CD14-positive monocyte (primary cell): ENCODE measurements at regions not wholly inside any gene's neighbourhood (a gene's known extent, or its start where the extent isn't known, plus 50 kb on each side); places are given as distances from the start of the nearest gene placed in this dataset.

ENCODE experiments used
- DNase-seq, 3 donors: peaks; one replicate each; pipeline ENCODE4 v3.0.0-alpha.2; 2011 to 2022
- H2AFZ ChIP-seq: 2 replicates; pipeline ENCODE4 v1.6.0; 2012; ENCODE audit warnings: mild to moderate bottlenecking, low read depth, low read length, inconsistent platforms; ENCODE audit not compliant: insufficient read depth, poor library complexity, severe bottlenecking
- H3K27ac ChIP-seq, 2 donors: 1 replicate in 1 of 2; 2 replicates in 1 of 2; pipeline ENCODE4 v1.5.1; 2012 to 2013; ENCODE audit warnings: low read length in 2 of 2, control low read depth in 1 of 2, inconsistent platforms in 1 of 2, low read depth in 1 of 2, mild to moderate bottlenecking in 1 of 2
- H3K27me3 ChIP-seq, 2 donors: one replicate each; pipeline versions ENCODE4 v1.6.0 to v1.6.1; 2011 to 2013; ENCODE audit warnings: low read length in 2 of 2; ENCODE audit not compliant: control insufficient read depth in 2 of 2, insufficient read depth in 2 of 2
- H3K36me3 ChIP-seq, 2 donors: replicated peaks in 1 of 2; 1 replicate in 1 of 2; 2 replicates in 1 of 2; pipeline versions ENCODE4 v1.5.1 to v1.6.1; 2012 to 2013; ENCODE audit warnings: low read length in 2 of 2, control low read depth in 1 of 2, inconsistent platforms in 1 of 2, mild to moderate bottlenecking in 1 of 2; ENCODE audit not compliant: insufficient read depth in 2 of 2, control insufficient read depth in 1 of 2
- H3K4me1 ChIP-seq, 2 donors: 1 replicate in 1 of 2; 2 replicates in 1 of 2; pipeline versions ENCODE4 v1.5.1 to v1.6.1; 2012 to 2013; ENCODE audit warnings: low read length in 2 of 2, control low read depth in 1 of 2, inconsistent platforms in 1 of 2, mild to moderate bottlenecking in 1 of 2, moderate library complexity in 1 of 2; ENCODE audit not compliant: insufficient read depth in 2 of 2, control insufficient read depth in 1 of 2
- H3K4me2 ChIP-seq: replicated peaks from 2 replicates; pipeline ENCODE3; 2012; ENCODE audit warnings: low read length, moderate library complexity, mild to moderate bottlenecking; ENCODE audit not compliant: poor library complexity, severe bottlenecking; ENCODE audit errors: extremely low read depth
- H3K4me3 ChIP-seq, 3 experiments: fragments of 200-600 bp in 1 of 3; sonication (generic) in 1 of 3; replicated peaks in 1 of 3; 1 replicate in 2 of 3; 2 replicates in 1 of 3; pipeline ENCODE4 v1.5.1; 2011 to 2013; ENCODE audit warnings: low read length in 3 of 3, mild to moderate bottlenecking in 3 of 3, control low read depth in 2 of 3, low read depth in 2 of 3, inconsistent platforms in 1 of 3, moderate library complexity in 1 of 3
- H3K79me2 ChIP-seq: 2 replicates; pipeline ENCODE4 v1.6.0; 2012; ENCODE audit warnings: mild to moderate bottlenecking, control low read depth, inconsistent platforms, low read length, moderate library complexity; ENCODE audit not compliant: insufficient read depth
- H3K9ac ChIP-seq: 2 replicates; pipeline ENCODE4 v1.6.0; 2017; ENCODE audit warnings: low read length, mild to moderate bottlenecking; ENCODE audit not compliant: insufficient read depth, poor library complexity, severe bottlenecking
- H3K9me3 ChIP-seq, 2 donors: replicated peaks in 1 of 2; 1 replicate in 1 of 2; 2 replicates in 1 of 2; pipeline versions ENCODE4 v1.5.1 to v1.6.1; 2012 to 2013; ENCODE audit warnings: low read length in 2 of 2, control low read depth in 1 of 2; ENCODE audit not compliant: control insufficient read depth in 1 of 2, insufficient read depth in 1 of 2
- H4K20me1 ChIP-seq: 2 replicates; pipeline ENCODE4 v1.6.0; 2012; ENCODE audit warnings: mild to moderate bottlenecking, low read length, control low read depth, moderate library complexity; ENCODE audit not compliant: insufficient read depth
- H3K27ac Mint-ChIP-seq, 7 donors: one replicate each; pipeline ENCODE4 v1.8.0; 2020; ENCODE audit warnings: mild to moderate bottlenecking in 7 of 7, mixed read lengths in 7 of 7, moderate library complexity in 6 of 7, inconsistent platforms in 2 of 7
- H3K27me3 Mint-ChIP-seq, 3 donors: one replicate each; pipeline ENCODE4 v1.8.0; 2021 to 2022; ENCODE audit warnings: low read depth in 3 of 3, mild to moderate bottlenecking in 3 of 3, mixed read lengths in 3 of 3, moderate library complexity in 3 of 3, inconsistent platforms in 1 of 3
- H3K36me3 Mint-ChIP-seq, 2 donors: one replicate each; pipeline ENCODE4 v1.8.0; 2020; ENCODE audit warnings: mixed read lengths in 2 of 2, inconsistent platforms in 1 of 2, mild to moderate bottlenecking in 1 of 2
- H3K4me1 Mint-ChIP-seq: one replicate; pipeline ENCODE4 v1.8.0; 2020; ENCODE audit warnings: mild to moderate bottlenecking, mixed read lengths
- H3K4me3 Mint-ChIP-seq, 2 donors: one replicate each; pipeline ENCODE4 v1.8.0; 2020; ENCODE audit warnings: mild to moderate bottlenecking in 2 of 2, mixed read lengths in 2 of 2, moderate library complexity in 1 of 2
- H3K9me3 Mint-ChIP-seq, 7 donors: one replicate each; pipeline ENCODE4 v1.8.0; 2020 to 2022; ENCODE audit warnings: mixed read lengths in 7 of 7, mild to moderate bottlenecking in 6 of 7, moderate library complexity in 6 of 7, inconsistent platforms in 2 of 7
- WGBS: methylation state at CpG from one replicate; pipeline ENCODE4 v1.1.5; 2013; ENCODE audit warnings: missing lambda C conversion rate; ENCODE audit not compliant: insufficient coverage; 5-methylcytosine and 5-hydroxymethylcytosine counted together
- intact Hi-C, 2 donors: fragments of 100-400 bp; cut with micrococcal nuclease; formaldehyde crosslinking; loops; one replicate each; pipeline versions ENCODE4 v1.15.0 to v1.15.1; 2023
- TF ChIP-seq, protein P1 (sequence below): fragments of 200-600 bp; IDR thresholded peaks from one replicate; pipeline ENCODE4 v1.8.0; 2022; ENCODE audit warnings: antibody characterized with exemption, mild to moderate bottlenecking

GRCh38 chr3:55405436-55405835 is 81.7 kb downstream of the WNT5A start:
- no peaks in the 10 kb centered on the region for H3K27me3 ChIP-seq
- Mint-ChIP-seq H3K4me3 (no peak overlapping the region), H3K9me3 (peaks cover 0 to 10% (median 6%) of the 10 kb centered on the region in 7 donors), H3K36me3 (no peaks in the 10 kb centered on the region), H3K27me3 (peaks cover 0 to 2% (median 0%) of the 10 kb centered on the region in 3 donors), H3K27ac (no peak overlapping the region), H3K4me1 (no peaks in the 10 kb centered on the region)
- 60% methylated on average over 1 of the region's 8 CpGs for WGBS
- H3K36me3 ChIP-seq, result no peaks in the 10 kb centered on the region
- H3K9ac ChIP-seq, result no peak overlapping the region
- intact Hi-C loops, result no loop called here
- H3K4me3 ChIP-seq, result no peak overlapping the region
- no peaks in the 10 kb centered on the region for H3K79me2 ChIP-seq
- no peaks in the 10 kb centered on the region for H3K4me1 ChIP-seq
- no peaks in the 10 kb centered on the region for H4K20me1 ChIP-seq
- no peak overlapping the region for H2AFZ ChIP-seq
- DNase-seq, result no peak
- no peak overlapping the region for H3K27ac ChIP-seq
- no peak overlapping the region for H3K4me2 ChIP-seq
- peaks cover 5 to 12% of the 10 kb centered on the region in 2 donors for H3K9me3 ChIP-seq
- TF ChIP-seq, protein P1, sequence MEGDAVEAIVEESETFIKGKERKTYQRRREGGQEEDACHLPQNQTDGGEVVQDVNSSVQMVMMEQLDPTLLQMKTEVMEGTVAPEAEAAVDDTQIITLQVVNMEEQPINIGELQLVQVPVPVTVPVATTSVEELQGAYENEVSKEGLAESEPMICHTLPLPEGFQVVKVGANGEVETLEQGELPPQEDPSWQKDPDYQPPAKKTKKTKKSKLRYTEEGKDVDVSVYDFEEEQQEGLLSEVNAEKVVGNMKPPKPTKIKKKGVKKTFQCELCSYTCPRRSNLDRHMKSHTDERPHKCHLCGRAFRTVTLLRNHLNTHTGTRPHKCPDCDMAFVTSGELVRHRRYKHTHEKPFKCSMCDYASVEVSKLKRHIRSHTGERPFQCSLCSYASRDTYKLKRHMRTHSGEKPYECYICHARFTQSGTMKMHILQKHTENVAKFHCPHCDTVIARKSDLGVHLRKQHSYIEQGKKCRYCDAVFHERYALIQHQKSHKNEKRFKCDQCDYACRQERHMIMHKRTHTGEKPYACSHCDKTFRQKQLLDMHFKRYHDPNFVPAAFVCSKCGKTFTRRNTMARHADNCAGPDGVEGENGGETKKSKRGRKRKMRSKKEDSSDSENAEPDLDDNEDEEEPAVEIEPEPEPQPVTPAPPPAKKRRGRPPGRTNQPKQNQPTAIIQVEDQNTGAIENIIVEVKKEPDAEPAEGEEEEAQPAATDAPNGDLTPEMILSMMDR, result no peak

DNA sequence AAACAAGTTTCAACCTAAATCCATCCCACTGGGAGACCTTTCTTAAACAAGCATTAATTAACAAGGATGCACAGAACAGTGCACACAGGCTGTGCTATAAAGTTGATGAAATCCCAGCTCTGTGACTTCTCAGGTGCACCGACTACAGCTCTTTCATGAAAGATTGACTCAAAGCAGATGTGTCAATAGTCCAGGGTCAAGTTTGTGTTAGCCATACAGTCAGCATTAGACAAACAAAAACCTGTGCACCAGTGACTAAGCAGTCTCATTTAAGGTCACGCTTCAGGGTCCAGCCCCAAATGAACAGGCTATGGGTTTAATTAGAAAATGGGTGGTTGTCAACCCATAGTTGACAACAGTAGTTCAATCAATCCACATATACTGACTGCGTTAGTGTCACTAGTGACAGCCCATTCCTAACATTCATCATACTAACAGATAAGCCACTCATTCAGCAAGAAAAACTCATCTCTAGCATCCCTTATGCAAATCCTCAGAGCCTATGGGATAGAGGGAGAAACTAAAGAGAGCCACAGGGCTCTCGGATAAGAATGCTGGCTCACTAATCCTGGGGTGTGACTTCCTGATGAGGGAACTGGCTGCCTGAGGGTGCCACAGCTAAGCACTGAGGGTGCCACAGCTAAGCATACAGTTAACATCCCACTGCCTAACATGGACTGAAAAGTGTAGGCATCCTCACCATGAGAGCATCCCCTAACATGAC is 84.1 kb downstream of the WNT5A start:
- H3K4me2 ChIP-seq, result no peak overlapping the region

More for the DNA sequence above, 84.1 kb downstream of the WNT5A start:
- H2AFZ ChIP-seq, result no peak overlapping the region
- peaks cover 5 to 12% of the 10 kb centered on the region in 2 donors for H3K9me3 ChIP-seq
- Mint-ChIP-seq H3K4me3 (no peak overlapping the region), H3K9me3 (peaks cover 0 to 10% (median 6%) of the 10 kb centered on the region in 7 donors), H3K36me3 (no peaks in the 10 kb centered on the region), H3K27ac (no peak overlapping the region), H3K27me3 (peaks cover 0 to 2% (median 0%) of the 10 kb centered on the region in 3 donors), H3K4me1 (no peaks in the 10 kb centered on the region)
- DNase-seq, result no peak
- no peak overlapping the region for H3K4me3 ChIP-seq
- no peaks in the 10 kb centered on the region for H3K36me3 ChIP-seq
- TF ChIP-seq, protein P1, result no peak
- H3K79me2 ChIP-seq, result no peaks in the 10 kb centered on the region
- H4K20me1 ChIP-seq, result no peaks in the 10 kb centered on the region
- no peak overlapping the region for H3K27ac ChIP-seq
- 80% methylated on average over 1 of the region's 4 CpGs for WGBS
- intact Hi-C loops, result no loop called here
- H3K9ac ChIP-seq, result no peak overlapping the region
- no peaks in the 10 kb centered on the region for H3K27me3 ChIP-seq
- H3K4me1 ChIP-seq, result no peaks in the 10 kb centered on the region
